GM13977 (cell line): ENCODE measurements at regions not wholly inside any gene's neighbourhood (a gene's known extent, or its start where the extent isn't known, plus 50 kb on each side); places are given as distances from the start of the nearest gene placed in this dataset.

Source experiments
- DNase-seq: peaks from one replicate; pipeline ENCODE4 v3.0.0; 2012; ENCODE audit warnings: low spot score
- CTCF ChIP-seq: IDR thresholded peaks from 2 replicates; pipeline ENCODE4 v1.5.1; 2012; ENCODE audit warnings: mild to moderate bottlenecking, control low read depth; ENCODE audit not compliant: insufficient read depth; ENCODE audit errors: extremely low read depth, missing control alignments
- in situ Hi-C: fragments of 300-500 bp; cut with MboI; formaldehyde crosslinking; loops from one replicate; pipeline ENCODE4 v1.12.0; 2022; ENCODE audit warnings: low sequenced_read_pairs, low pct_unique_long_range_greater_than_20kb, mixed read lengths, inconsistent platforms; ENCODE audit not compliant: unreplicated experiment

- in situ Hi-C loops, result no loop called here
- no peak for DNase-seq
- no peak for TF ChIP-seq CTCF
These were observed 269.9 kb upstream of the PLEKHG7 start for GRCh38 chr12:92432724-92433441.

GRCh38 chr12:92431146-92431545 lies 271.6 kb upstream of the PLEKHG7 start:
- in situ Hi-C loops, result no loop called here
- DNase-seq, result no peak
- TF ChIP-seq CTCF, result peak; percentile 54

- no peak for TF ChIP-seq CTCF
- in situ Hi-C loops, result no loop called here
- no peak for DNase-seq
These were observed 276.5 kb upstream of the PLEKHG7 start for GRCh38 chr12:92426332-92426731.

- no peak for DNase-seq
- in situ Hi-C loops, result no loop called here
- TF ChIP-seq CTCF, result no peak
These were observed 277.6 kb upstream of the PLEKHG7 start for GRCh38 chr12:92425165-92425564.

- TF ChIP-seq CTCF, result no peak
- in situ Hi-C loops, result loop anchor here (25.0 kb wide), 1 partner anchor 1037 kb away; no protein-coding TSS in a partner anchor
- no peak for DNase-seq
These were observed 278.5 kb upstream of the PLEKHG7 start for GRCh38 chr12:92424338-92424737.

- no peak for DNase-seq
- in situ Hi-C loops, result loop anchor here (25.0 kb wide), 1 partner anchor 1034 kb away; no protein-coding TSS in a partner anchor
- TF ChIP-seq CTCF, result no peak
These were observed 276.1 kb upstream of the BTG1 start for GRCh38 chr12:92421701-92422100.
